ENCODE measurements at regions not wholly inside any gene's neighbourhood (a gene's known extent, or its start where the extent isn't known, plus 50 kb on each side); places are given as distances from the start of the nearest gene placed in this dataset.

DNA sequence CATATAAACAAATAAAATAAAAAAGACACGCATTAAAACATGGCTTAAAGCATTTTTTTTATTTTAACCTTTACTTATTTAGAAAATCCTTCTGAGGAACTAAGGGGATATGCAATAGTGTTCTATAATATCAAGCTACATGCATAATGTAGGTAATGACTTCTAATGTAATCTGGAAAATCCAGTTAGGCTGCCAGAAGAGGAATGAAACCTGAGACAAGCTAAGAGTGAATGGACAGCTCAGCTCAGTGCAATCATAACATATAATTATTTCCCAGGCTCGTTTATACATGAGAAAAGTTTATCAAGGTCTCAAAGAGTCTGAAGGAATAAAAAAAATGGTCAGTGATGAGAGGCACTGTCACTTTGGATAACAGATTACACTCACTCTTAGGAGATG, 649.0 kb upstream of the PCDH15 start:
- H3F3A ChIP-seq (ENCODE audit: low read length, unreplicated experiment), result no peaks in the 10 kb centered on the region
- H3K9ac ChIP-seq (ENCODE audit: low read length), result no peak overlapping the region
- H3K27me3 ChIP-seq (ENCODE audit: low read length), result no peaks in the 10 kb centered on the region
- H3K36me3 ChIP-seq (ENCODE audit: low read depth, low read length), result no peaks in the 10 kb centered on the region
- peak; percentile 85 for ATAC-seq
- H4K20me1 ChIP-seq (ENCODE audit: low read length), result no peaks in the 10 kb centered on the region
- H3K4me3 ChIP-seq (ENCODE audit: low read length), result no peak overlapping the region
- BruUV-seq (replicated peaks), result no TSS peak
- no peak overlapping the region for H3K4me2 ChIP-seq (ENCODE audit: low read length)
- no peak overlapping the region for H2AFZ ChIP-seq (ENCODE audit: low read length)
- ChIA-PET POLR2A (ENCODE audit: unreplicated experiment) (no interaction called here), CTCF (no interaction called here)
- TF ChIP-seq EZH2 (IDR thresholded peaks at IDR 0.05; ENCODE audit: low read length, unreplicated experiment) (no peak), EZH2phosphoT487 (IDR thresholded peaks at IDR 0.05; ENCODE audit: borderline replicate concordance, low read length) (no peak)
- TF ChIP-seq, protein P1, sequence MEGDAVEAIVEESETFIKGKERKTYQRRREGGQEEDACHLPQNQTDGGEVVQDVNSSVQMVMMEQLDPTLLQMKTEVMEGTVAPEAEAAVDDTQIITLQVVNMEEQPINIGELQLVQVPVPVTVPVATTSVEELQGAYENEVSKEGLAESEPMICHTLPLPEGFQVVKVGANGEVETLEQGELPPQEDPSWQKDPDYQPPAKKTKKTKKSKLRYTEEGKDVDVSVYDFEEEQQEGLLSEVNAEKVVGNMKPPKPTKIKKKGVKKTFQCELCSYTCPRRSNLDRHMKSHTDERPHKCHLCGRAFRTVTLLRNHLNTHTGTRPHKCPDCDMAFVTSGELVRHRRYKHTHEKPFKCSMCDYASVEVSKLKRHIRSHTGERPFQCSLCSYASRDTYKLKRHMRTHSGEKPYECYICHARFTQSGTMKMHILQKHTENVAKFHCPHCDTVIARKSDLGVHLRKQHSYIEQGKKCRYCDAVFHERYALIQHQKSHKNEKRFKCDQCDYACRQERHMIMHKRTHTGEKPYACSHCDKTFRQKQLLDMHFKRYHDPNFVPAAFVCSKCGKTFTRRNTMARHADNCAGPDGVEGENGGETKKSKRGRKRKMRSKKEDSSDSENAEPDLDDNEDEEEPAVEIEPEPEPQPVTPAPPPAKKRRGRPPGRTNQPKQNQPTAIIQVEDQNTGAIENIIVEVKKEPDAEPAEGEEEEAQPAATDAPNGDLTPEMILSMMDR (conservative IDR thresholded peaks at IDR 0.05; ENCODE audit: low read depth, low read length), result no peak
- H3K9me2 ChIP-seq (replicated peaks; ENCODE audit: low read length), result no peaks in the 10 kb centered on the region
- peak; percentile 66 for DNase-seq
- intact Hi-C loops (cut with micrococcal nuclease), result no loop called here
- H3K27ac ChIP-seq (ENCODE audit: low read length), result no peak overlapping the region
- H3K9me3 ChIP-seq (ENCODE audit: low read length), result no peaks in the 10 kb centered on the region
- H3K4me1 ChIP-seq (ENCODE audit: insufficient read depth, low read length), result 0 out of 2 replicates have a peak, but pooled peaks cover 4% of the 10 kb centered on the region
- no peaks in the 10 kb centered on the region for H3K79me2 ChIP-seq (ENCODE audit: low read length)

DNA sequence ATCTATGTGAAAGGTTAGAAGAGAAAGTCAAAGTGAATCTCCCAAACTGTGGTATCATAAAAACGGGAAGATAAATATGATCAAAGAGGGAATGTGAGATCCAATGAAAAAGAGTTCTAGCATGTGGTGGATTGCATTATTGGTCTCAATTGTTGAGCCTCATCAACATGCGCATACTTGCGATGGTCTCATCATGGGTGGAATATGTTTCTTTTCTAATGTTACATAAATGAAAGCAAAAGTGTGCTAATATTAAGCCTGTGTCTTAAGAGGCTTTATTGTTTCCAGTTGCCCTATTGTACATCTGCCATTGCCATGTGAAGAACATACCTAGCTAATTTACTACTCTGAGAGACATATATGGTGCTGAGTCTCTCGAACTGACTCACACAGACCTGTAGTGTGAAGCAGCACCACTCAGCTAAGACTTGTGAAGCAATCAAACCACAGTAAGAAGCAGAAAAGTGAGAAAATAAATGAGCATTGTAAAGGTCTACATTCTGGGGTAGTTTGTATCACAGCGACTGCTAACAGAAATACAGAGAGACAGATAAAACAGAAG, 645.5 kb upstream of the PCDH15 start:
- no TSS peak for BruUV-seq (replicated peaks)
- no peak overlapping the region for H3K9ac ChIP-seq (ENCODE audit: low read length)
- POLR2A ChIA-PET (ENCODE audit: unreplicated experiment), result no interaction called here
- intact Hi-C loops (cut with micrococcal nuclease), result no loop called here
- no peak for ATAC-seq
- H3K27me3 ChIP-seq (ENCODE audit: low read length), result no peaks in the 10 kb centered on the region
- no peaks in the 10 kb centered on the region for H4K20me1 ChIP-seq (ENCODE audit: low read length)
- CTCF ChIA-PET, result no interaction called here
- no peak overlapping the region for H2AFZ ChIP-seq (ENCODE audit: low read length)
- 0 out of 2 replicates have a peak, but pooled peaks cover 4% of the 10 kb centered on the region for H3K4me1 ChIP-seq (ENCODE audit: insufficient read depth, low read length)
- DNase-seq, result no peak
- H3F3A ChIP-seq (ENCODE audit: low read length, unreplicated experiment), result no peaks in the 10 kb centered on the region
- no peaks in the 10 kb centered on the region for H3K9me2 ChIP-seq (replicated peaks; ENCODE audit: low read length)
- H3K79me2 ChIP-seq (ENCODE audit: low read length), result no peaks in the 10 kb centered on the region
- no peaks in the 10 kb centered on the region for H3K9me3 ChIP-seq (ENCODE audit: low read length)
- H3K27ac ChIP-seq (ENCODE audit: low read length), result no peak overlapping the region
- H3K4me3 ChIP-seq (ENCODE audit: low read length), result no peak overlapping the region
- H3K36me3 ChIP-seq (ENCODE audit: low read depth, low read length), result no peaks in the 10 kb centered on the region
- H3K4me2 ChIP-seq (ENCODE audit: low read length), result no peak overlapping the region
- TF ChIP-seq EZH2 (IDR thresholded peaks at IDR 0.05; ENCODE audit: low read length, unreplicated experiment), result no peak
- TF ChIP-seq, protein P1 (conservative IDR thresholded peaks at IDR 0.05; ENCODE audit: low read depth, low read length), result no peak
- no peak for TF ChIP-seq EZH2phosphoT487 (IDR thresholded peaks at IDR 0.05; ENCODE audit: borderline replicate concordance, low read length)

DNA sequence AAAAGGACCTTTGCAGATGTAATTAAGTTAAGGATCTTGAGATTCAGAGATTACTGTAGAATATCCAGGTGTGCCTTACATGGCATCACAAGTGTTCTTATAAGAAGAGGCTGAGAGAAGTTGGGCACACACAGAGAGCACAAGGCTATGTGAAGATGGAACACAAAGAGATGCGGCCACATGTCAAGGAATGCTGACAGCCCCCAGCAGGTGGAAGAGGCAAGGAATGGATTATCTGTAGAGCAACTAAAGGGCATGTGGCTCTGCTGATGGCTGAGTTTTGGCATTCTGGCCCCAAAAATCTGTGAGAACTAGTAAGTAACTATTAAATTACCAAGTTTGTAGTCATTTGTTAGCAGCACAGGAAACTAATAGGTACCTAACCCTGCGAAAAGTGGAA, 640.7 kb upstream of the PCDH15 start:
- no peak for ATAC-seq
- BruUV-seq (replicated peaks), result no TSS peak
- no peaks in the 10 kb centered on the region for H3K79me2 ChIP-seq (ENCODE audit: low read length)

More for the DNA sequence above, 640.7 kb upstream of the PCDH15 start:
- no peak for DNase-seq
- H3K9ac ChIP-seq (ENCODE audit: low read length), result no peak overlapping the region
- no peak for TF ChIP-seq EZH2 (IDR thresholded peaks at IDR 0.05; ENCODE audit: low read length, unreplicated experiment)
- TF ChIP-seq, protein P1 (conservative IDR thresholded peaks at IDR 0.05; ENCODE audit: low read depth, low read length), result no peak
- TF ChIP-seq EZH2phosphoT487 (IDR thresholded peaks at IDR 0.05; ENCODE audit: borderline replicate concordance, low read length), result no peak
- H3K4me2 ChIP-seq (ENCODE audit: low read length), result no peak overlapping the region
- H3K9me3 ChIP-seq (ENCODE audit: low read length), result no peaks in the 10 kb centered on the region
- intact Hi-C loops (cut with micrococcal nuclease), result no loop called here
- no peak overlapping the region for H3K27ac ChIP-seq (ENCODE audit: low read length)
- H3K4me1 ChIP-seq (ENCODE audit: insufficient read depth, low read length), result no peaks in the 10 kb centered on the region
- no peaks in the 10 kb centered on the region for H3K27me3 ChIP-seq (ENCODE audit: low read length)
- no peaks in the 10 kb centered on the region for H3K36me3 ChIP-seq (ENCODE audit: low read depth, low read length)
- no peaks in the 10 kb centered on the region for H4K20me1 ChIP-seq (ENCODE audit: low read length)
- no peak overlapping the region for H2AFZ ChIP-seq (ENCODE audit: low read length)
- H3F3A ChIP-seq (ENCODE audit: low read length, unreplicated experiment), result no peaks in the 10 kb centered on the region
- ChIA-PET POLR2A (ENCODE audit: unreplicated experiment) (no interaction called here), CTCF (no interaction called here)
- H3K9me2 ChIP-seq (replicated peaks; ENCODE audit: low read length), result no peaks in the 10 kb centered on the region
- H3K4me3 ChIP-seq (ENCODE audit: low read length), result no peak overlapping the region
